Keratinocyte (primary cell): ENCODE measurements at regions not wholly inside any gene's neighbourhood (a gene's known extent, or its start where the extent isn't known, plus 50 kb on each side); places are given as distances from the start of the nearest gene placed in this dataset.

ENCODE experiments used
- DNase-seq: peaks from one replicate; pipeline ENCODE4 v3.0.0-alpha.2; 2011; ENCODE audit warnings: low read depth, missing footprints, low spot score
- FAIRE-seq: peaks from 2 replicates; lab custom pipeline; 2011; peaks lifted over from hg19 to GRCh38; lab: Jason Lieb, UNC
- H2AFZ ChIP-seq: 2 replicates; pipeline ENCODE4 v1.6.0; 2012; ENCODE audit warnings: low read length, control low read depth, inconsistent platforms; ENCODE audit not compliant: control insufficient read depth
- H3K27ac ChIP-seq: 2 replicates; pipeline ENCODE4 v1.5.1; 2011; ENCODE audit warnings: low read length; ENCODE audit not compliant: control insufficient read depth, insufficient read depth
- H3K27me3 ChIP-seq: 3 replicates; pipeline ENCODE4 v1.6.0; 2011; ENCODE audit warnings: low read length; ENCODE audit not compliant: control insufficient read depth, insufficient read depth; ENCODE audit errors: extremely low read depth
- H3K36me3 ChIP-seq, 2 experiments: 2 replicates in 1 of 2; 3 replicates in 1 of 2; pipeline ENCODE4 v1.5.1; 2011; ENCODE audit warnings: low read length in 2 of 2, mild to moderate bottlenecking in 1 of 2; ENCODE audit not compliant: control insufficient read depth in 2 of 2, insufficient read depth in 2 of 2; ENCODE audit errors: extremely low read depth in 1 of 2
- H3K4me1 ChIP-seq: 3 replicates; pipeline ENCODE4 v1.5.1; 2011; ENCODE audit warnings: low read length; ENCODE audit not compliant: control insufficient read depth, insufficient read depth; ENCODE audit errors: extremely low read depth
- H3K4me2 ChIP-seq: 3 replicates; pipeline ENCODE4 v1.6.0; 2011; ENCODE audit warnings: low read depth, low read length; ENCODE audit not compliant: control insufficient read depth, insufficient read depth; ENCODE audit errors: extremely low read depth
- H3K4me3 ChIP-seq, 3 experiments: fragments of 200-600 bp in 1 of 3; sonication (generic) in 1 of 3; 2 replicates in 2 of 3; 3 replicates in 1 of 3; pipeline ENCODE4 v1.5.1; 2011 to 2016; ENCODE audit warnings: low read length in 3 of 3, mild to moderate bottlenecking in 3 of 3, control low read depth in 2 of 3, inconsistent platforms in 1 of 3, low read depth in 1 of 3, mixed read lengths in 1 of 3, mixed run types in 1 of 3, moderate library complexity in 1 of 3; ENCODE audit not compliant: control insufficient read depth in 2 of 3, insufficient read depth in 2 of 3; ENCODE audit errors: extremely low read depth in 1 of 3
- H3K79me2 ChIP-seq: 2 replicates; pipeline ENCODE4 v1.6.0; 2012; ENCODE audit warnings: low read length; ENCODE audit not compliant: control insufficient read depth, insufficient read depth
- H3K9ac ChIP-seq: 3 replicates; pipeline ENCODE4 v1.6.0; 2011; ENCODE audit warnings: low read length; ENCODE audit not compliant: control insufficient read depth, insufficient read depth; ENCODE audit errors: extremely low read depth
- H3K9me1 ChIP-seq: 3 replicates; pipeline ENCODE4 v1.6.0; 2011; ENCODE audit warnings: low read length; ENCODE audit not compliant: control insufficient read depth, insufficient read depth; ENCODE audit errors: extremely low read depth
- H3K9me3 ChIP-seq: 2 replicates; pipeline ENCODE4 v1.5.1; 2012; ENCODE audit warnings: low read depth, low read length; ENCODE audit not compliant: control insufficient read depth
- H4K20me1 ChIP-seq: 3 replicates; pipeline ENCODE4 v1.6.0; 2011; ENCODE audit warnings: low read length; ENCODE audit not compliant: control insufficient read depth, insufficient read depth; ENCODE audit errors: extremely low read depth
- CTCF ChIP-seq, 3 experiments: IDR thresholded peaks in 1 of 3; conservative IDR thresholded peaks in 1 of 3; optimal IDR thresholded peaks in 1 of 3; 2 replicates in 2 of 3; 3 replicates in 1 of 3; pipeline versions ENCODE3 to v1.5.1; 2011; ENCODE audit warnings: low read length in 3 of 3, mild to moderate bottlenecking in 3 of 3, moderate library complexity in 2 of 3, control low read depth in 1 of 3, inconsistent platforms in 1 of 3; ENCODE audit not compliant: insufficient read depth in 2 of 3; ENCODE audit errors: extremely low read depth in 1 of 3
- EZH2 ChIP-seq: IDR thresholded peaks from one replicate; pipeline ENCODE4 v1.6.1; 2012; ENCODE audit warnings: inconsistent platforms, mild to moderate bottlenecking, low read length, moderate library complexity
- dilution Hi-C: fragments of 300-500 bp; cut with MboI; formaldehyde crosslinking; loops from one replicate; pipeline ENCODE4 v1.7.0; 2020; ENCODE audit warnings: low sequenced_read_pairs; ENCODE audit not compliant: extremely low pct_ligation_motif_present

GRCh38 chr20:60214901-60215815 lies 256.9 kb downstream of the CDH26 start:
- Histone ChIP-seq H3K27ac (no peak overlapping the region), H3K9me3 (no peaks in the 10 kb centered on the region), H3K9me1 (no peaks in the 10 kb centered on the region), H3K4me1 (no peaks in the 10 kb centered on the region), H3K27me3 (peaks cover 14% of the 10 kb centered on the region), H3K36me3 (no peaks in the 10 kb centered on the region), H3K4me3 (no peak overlapping the region), H4K20me1 (no peaks in the 10 kb centered on the region), H2AFZ (no peak overlapping the region), H3K4me2 (no peak overlapping the region), H3K9ac (no peak overlapping the region), H3K79me2 (no peaks in the 10 kb centered on the region)
- no peak for FAIRE-seq
- TF ChIP-seq CTCF (optimal IDR thresholded peaks at IDR 0.05 in 1 of 3, IDR thresholded peaks at IDR 0.05 in 1 of 3, conservative IDR thresholded peaks at IDR 0.05 in 1 of 3; ENCODE audit: extremely low read depth in 1 of 3, insufficient read depth in 2 of 3, low read length in 3 of 3) (no peak), EZH2 (no peak)
- dilution Hi-C loops = no loop called here
- DNase-seq = no peak

GRCh38 chr20:60215816-60216730 lies 257.9 kb downstream of the CDH26 start:
- H3K27ac ChIP-seq = no peak overlapping the region
- dilution Hi-C loops = no loop called here
- FAIRE-seq (no peak), DNase-seq (no peak)
- no peak overlapping the region for H3K4me3 ChIP-seq
- H3K9me1 ChIP-seq = no peaks in the 10 kb centered on the region
- no peak overlapping the region for H3K9ac ChIP-seq
- peaks cover 14% of the 10 kb centered on the region for H3K27me3 ChIP-seq
- no peaks in the 10 kb centered on the region for H3K36me3 ChIP-seq
- H3K4me1 ChIP-seq = no peaks in the 10 kb centered on the region
- no peak for TF ChIP-seq CTCF (optimal IDR thresholded peaks at IDR 0.05 in 1 of 3, IDR thresholded peaks at IDR 0.05 in 1 of 3, conservative IDR thresholded peaks at IDR 0.05 in 1 of 3; ENCODE audit: extremely low read depth in 1 of 3, insufficient read depth in 2 of 3, low read length in 3 of 3)
- TF ChIP-seq EZH2 = no peak
- H3K4me2 ChIP-seq = no peak overlapping the region
- no peaks in the 10 kb centered on the region for H4K20me1 ChIP-seq
- H3K79me2 ChIP-seq = no peaks in the 10 kb centered on the region
- no peak overlapping the region for H2AFZ ChIP-seq
- no peaks in the 10 kb centered on the region for H3K9me3 ChIP-seq
